GM18907 (cell line): ENCODE measurements at regions not wholly inside any gene's neighbourhood (a gene's known extent, or its start where the extent isn't known, plus 50 kb on each side); places are given as distances from the start of the nearest gene placed in this dataset.
A peak's percentile ranks its signal among the peaks of the same experiment; 100 is the strongest.

Experiments used
- ATAC-seq: cut with Tn5 transposase; IDR thresholded peaks from one replicate; pipeline ENCODE4 v1.9.1; 2021; ENCODE audit warnings: mild to moderate bottlenecking, moderate library complexity; ENCODE audit not compliant: unreplicated experiment

DNA sequence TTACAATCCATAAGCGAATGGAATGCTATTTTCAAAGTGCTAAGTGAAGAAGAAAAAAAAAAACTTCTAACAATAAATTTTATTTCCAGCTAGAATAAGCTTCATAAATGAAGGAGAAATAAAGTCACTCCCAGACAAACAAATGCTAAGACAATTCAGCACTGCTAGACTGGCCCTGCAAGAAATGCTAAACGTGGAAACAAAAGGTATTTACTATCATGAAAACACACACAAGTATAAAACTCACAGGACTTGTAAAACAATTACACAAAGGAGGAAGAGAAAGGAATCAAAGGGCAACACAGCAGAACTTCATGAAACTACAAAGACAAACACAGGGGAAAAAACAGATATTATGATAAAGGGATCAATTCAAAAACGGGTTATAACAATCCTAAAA lies 85.8 kb upstream of the NELL2 start:
- no peak for ATAC-seq

GRCh38 chr12:44960856-44961255 lies 84.7 kb upstream of the NELL2 start:
- ATAC-seq = no peak

- ATAC-seq = no peak
Observed at GRCh38 chr12:44960423-44960822, 84.3 kb upstream of the NELL2 start.

DNA sequence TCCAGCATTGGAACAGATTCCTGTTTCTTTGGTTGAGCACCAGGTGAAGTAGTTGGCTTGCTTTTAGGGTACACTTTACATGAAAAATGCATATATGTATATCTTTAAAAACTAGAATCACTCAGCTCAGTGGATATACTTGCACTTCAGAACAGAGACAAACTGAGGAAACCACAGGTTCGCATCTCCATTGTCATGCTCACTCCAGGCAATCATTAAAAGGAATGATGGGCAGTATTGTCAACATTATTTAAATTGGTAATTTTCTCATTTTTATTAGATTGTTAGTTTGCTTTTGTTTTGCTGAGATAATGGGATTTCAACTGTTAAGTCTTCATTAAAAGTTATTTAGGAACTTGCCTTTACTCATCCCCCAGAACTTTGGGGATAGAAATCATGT lies 71.0 kb upstream of the NELL2 start:
- no peak for ATAC-seq

- ATAC-seq = no peak
Observed at GRCh38 chr12:44942714-44943113, 66.6 kb upstream of the NELL2 start.

GRCh38 chr12:44930972-44931600 lies 55.0 kb upstream of the NELL2 start:
- peak; percentile 61 for ATAC-seq

GRCh38 chr12:44929236-44929885 lies 53.2 kb upstream of the NELL2 start:
- ATAC-seq = no peak
